ENCODE measurements at regions not wholly inside any gene's neighbourhood (a gene's known extent, or its start where the extent isn't known, plus 50 kb on each side); places are given as distances from the start of the nearest gene placed in this dataset.

DNA sequence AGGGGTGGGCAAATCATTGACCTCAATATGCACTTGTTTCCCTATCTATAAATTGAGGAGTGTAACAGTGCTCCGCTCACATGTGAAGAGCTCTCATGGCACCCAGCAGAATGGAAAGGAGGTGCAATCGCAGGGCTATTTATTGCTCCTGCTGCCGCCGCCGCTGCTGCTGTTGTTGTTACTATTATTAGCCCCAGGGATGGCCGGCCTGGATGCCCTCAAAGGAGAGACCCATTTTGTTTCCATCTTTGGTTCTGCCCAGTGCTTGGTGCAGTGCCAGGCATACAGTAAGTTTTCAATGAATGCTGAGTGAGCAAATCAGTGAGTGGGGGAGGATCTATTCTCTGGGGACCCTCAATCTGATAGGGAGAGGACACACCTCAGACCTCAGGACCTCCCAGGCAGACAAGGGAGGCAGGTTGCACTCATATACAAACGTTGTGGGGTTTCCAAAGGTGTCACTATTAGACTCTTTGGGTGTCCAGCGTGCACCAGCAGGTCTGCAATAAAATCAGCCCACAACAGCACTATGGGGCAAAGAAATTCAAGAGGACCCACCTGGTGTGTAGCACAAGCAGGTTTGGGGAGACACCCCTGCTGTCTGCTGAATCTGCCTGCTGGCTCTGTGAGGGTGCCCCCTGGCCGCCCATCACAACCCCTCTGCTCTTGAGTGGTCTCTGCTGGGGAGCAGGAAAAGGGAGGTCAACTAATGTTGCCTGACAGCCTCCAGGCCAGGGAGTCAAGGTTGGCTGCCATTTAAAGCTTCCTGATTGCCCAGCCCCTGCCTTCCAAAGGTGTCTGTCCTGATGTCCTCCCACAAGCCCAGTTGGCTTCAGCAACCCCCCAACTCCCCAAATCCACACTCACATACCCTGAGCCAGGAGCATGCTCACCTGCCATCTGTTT lies 136.3 kb downstream of the ACTL8 start:
- DNase-seq = no peak
- no peaks in the 10 kb centered on the region for H3K36me3 Mint-ChIP-seq (ENCODE audit: low read depth)
- no peak overlapping the region for H3K27ac Mint-ChIP-seq
- H3K27me3 Mint-ChIP-seq = peaks cover 59% of the 10 kb centered on the region
- no peak for ATAC-seq
- H3K9me3 ChIP-seq (ENCODE audit: control insufficient read depth, low read length, poor library complexity, severe bottlenecking) = no peaks in the 10 kb centered on the region
- H3K4me3 Mint-ChIP-seq = no peak overlapping the region
- H3K4me1 Mint-ChIP-seq = no peaks in the 10 kb centered on the region

GRCh38 chr1:17892225-17892624 lies 137.1 kb downstream of the ACTL8 start:
- H3K36me3 Mint-ChIP-seq (ENCODE audit: low read depth) = no peaks in the 10 kb centered on the region
- DNase-seq = no peak

DNA sequence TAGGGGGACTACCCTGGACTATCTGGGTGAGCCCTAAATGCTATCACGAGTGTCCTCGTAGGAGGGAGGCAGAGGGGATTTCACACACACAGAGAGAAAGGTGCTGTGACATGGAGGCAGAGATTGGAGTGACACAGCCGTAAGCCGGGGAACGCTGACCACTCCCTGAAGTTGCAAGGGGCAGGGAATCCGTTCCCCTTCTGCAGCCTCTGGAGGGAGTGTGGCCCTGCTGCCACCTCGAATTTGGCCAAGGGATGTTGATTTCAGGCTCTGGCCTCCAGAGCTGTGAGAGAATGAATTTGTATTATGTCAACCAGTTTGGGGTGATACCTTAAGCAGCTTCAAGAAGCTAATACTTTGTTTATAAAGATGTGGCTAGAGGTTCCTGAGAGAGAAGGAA lies 137.7 kb downstream of the ACTL8 start:
- Mint-ChIP-seq H3K27me3 (peaks cover 50% of the 10 kb centered on the region), H3K27ac (no peak overlapping the region), H3K4me1 (no peaks in the 10 kb centered on the region)

More at GRCh38 chr1:17892225-17892624, 137.1 kb downstream of the ACTL8 start:
- no peak overlapping the region for H3K4me3 Mint-ChIP-seq
- no peak overlapping the region for H3K27ac Mint-ChIP-seq
- H3K4me1 Mint-ChIP-seq = no peaks in the 10 kb centered on the region
- no peaks in the 10 kb centered on the region for H3K9me3 ChIP-seq (ENCODE audit: control insufficient read depth, low read length, poor library complexity, severe bottlenecking)
- peaks cover 57% of the 10 kb centered on the region for H3K27me3 Mint-ChIP-seq
- no peak for ATAC-seq

GRCh38 chr1:17893891-17894631 lies 138.9 kb downstream of the ACTL8 start:
- H3K36me3 Mint-ChIP-seq (ENCODE audit: low read depth) = no peaks in the 10 kb centered on the region
- no peaks in the 10 kb centered on the region for H3K9me3 ChIP-seq (ENCODE audit: control insufficient read depth, low read length, poor library complexity, severe bottlenecking)
- no peak for ATAC-seq
- H3K27ac Mint-ChIP-seq = no peak overlapping the region
- H3K4me1 Mint-ChIP-seq = no peaks in the 10 kb centered on the region
- peaks cover 51% of the 10 kb centered on the region for H3K27me3 Mint-ChIP-seq
- no peak for DNase-seq
- no peak overlapping the region for H3K4me3 Mint-ChIP-seq

More for the DNA sequence above, 137.7 kb downstream of the ACTL8 start:
- no peak overlapping the region for H3K4me3 Mint-ChIP-seq
- DNase-seq (no peak), ATAC-seq (no peak)
- H3K9me3 ChIP-seq (ENCODE audit: control insufficient read depth, low read length, poor library complexity, severe bottlenecking) = no peaks in the 10 kb centered on the region
- H3K36me3 Mint-ChIP-seq (ENCODE audit: low read depth) = no peaks in the 10 kb centered on the region

GRCh38 chr1:17895401-17895800 lies 140.3 kb downstream of the ACTL8 start:
- DNase-seq (no peak), ATAC-seq (no peak)
- H3K4me3 Mint-ChIP-seq = no peak overlapping the region
- no peaks in the 10 kb centered on the region for H3K4me1 Mint-ChIP-seq
- H3K9me3 ChIP-seq (ENCODE audit: control insufficient read depth, low read length, poor library complexity, severe bottlenecking) = no peaks in the 10 kb centered on the region
- H3K36me3 Mint-ChIP-seq (ENCODE audit: low read depth) = no peaks in the 10 kb centered on the region
- H3K27me3 Mint-ChIP-seq = peaks cover 45% of the 10 kb centered on the region
- H3K27ac Mint-ChIP-seq = no peak overlapping the region

DNA sequence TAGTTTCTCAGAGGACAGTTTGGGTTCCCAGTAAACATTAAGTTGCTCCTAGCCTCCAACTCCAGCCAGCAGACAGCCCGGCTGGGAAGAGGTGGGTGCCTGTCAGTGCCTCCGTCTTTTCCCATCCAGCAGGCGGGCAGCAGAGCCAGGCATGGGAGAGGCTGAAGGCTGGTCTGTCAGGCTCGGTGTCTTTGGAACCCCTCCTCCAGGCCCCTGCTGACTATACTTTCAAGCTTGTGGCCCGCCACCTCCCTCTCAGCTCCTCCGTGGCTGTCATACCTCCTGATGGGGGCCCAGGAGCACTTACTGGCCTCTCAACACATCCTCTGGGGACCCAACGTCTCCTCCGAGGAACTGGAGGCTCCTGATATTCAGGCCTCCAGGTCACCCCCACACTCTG lies 140.9 kb downstream of the ACTL8 start:
- H3K27ac Mint-ChIP-seq = no peak overlapping the region
- no peak overlapping the region for H3K4me3 Mint-ChIP-seq
- no peaks in the 10 kb centered on the region for H3K36me3 Mint-ChIP-seq (ENCODE audit: low read depth)
- DNase-seq (no peak), ATAC-seq (no peak)
- H3K4me1 Mint-ChIP-seq = no peaks in the 10 kb centered on the region
- no peaks in the 10 kb centered on the region for H3K9me3 ChIP-seq (ENCODE audit: control insufficient read depth, low read length, poor library complexity, severe bottlenecking)
- H3K27me3 Mint-ChIP-seq = peaks cover 42% of the 10 kb centered on the region

DNA sequence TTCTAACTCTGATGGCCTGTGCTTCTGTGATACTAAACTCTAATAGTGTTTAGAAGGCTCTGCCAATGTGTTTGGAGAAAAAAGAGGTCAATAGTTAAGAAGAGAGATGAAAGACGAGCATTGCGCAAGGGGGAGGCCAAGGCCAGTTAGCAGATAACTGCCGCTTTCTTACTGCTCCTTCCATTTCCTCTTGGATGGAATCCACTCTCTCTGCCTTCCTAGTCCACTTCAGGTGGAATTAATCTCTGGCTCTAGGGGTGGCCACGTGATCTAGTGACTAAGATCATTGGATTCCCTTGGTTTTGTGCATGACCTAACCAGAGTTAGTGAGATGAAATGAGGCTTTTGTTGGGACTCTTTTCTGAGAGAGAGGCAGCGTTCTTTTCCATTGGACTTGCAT lies 148.3 kb downstream of the ACTL8 start:
- Mint-ChIP-seq H3K27ac (no peak overlapping the region), H3K4me3 (no peak overlapping the region), H3K4me1 (no peaks in the 10 kb centered on the region), H3K36me3 (ENCODE audit: low read depth) (no peaks in the 10 kb centered on the region), H3K27me3 (peaks cover 20% of the 10 kb centered on the region)
- H3K9me3 ChIP-seq (ENCODE audit: control insufficient read depth, low read length, poor library complexity, severe bottlenecking) = no peaks in the 10 kb centered on the region
- DNase-seq = no peak
- ATAC-seq = no peak

DNA sequence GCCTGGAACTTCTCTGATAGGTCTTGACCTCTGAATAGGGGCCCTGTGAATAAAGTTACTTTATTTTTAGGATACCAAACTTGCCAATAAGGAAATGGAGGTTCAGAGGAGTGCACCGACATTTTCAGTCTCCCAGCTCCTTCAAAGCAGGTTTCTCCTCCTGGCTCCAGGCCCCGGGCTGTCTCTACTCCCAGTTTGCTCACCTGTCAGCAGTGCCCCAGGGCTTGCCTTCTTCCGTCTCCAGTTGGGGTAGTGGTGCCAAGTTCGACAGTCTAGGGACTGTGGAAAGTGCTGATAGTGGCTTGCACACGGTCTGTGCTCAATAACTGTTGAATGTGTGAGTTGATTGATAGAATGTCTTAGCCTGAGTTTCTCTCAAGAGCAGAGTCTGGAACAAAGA lies 149.2 kb downstream of the ACTL8 start:
- ATAC-seq (no peak), DNase-seq (no peak)
- no peak overlapping the region for H3K27ac Mint-ChIP-seq
- no peaks in the 10 kb centered on the region for H3K36me3 Mint-ChIP-seq (ENCODE audit: low read depth)
- no peaks in the 10 kb centered on the region for H3K9me3 ChIP-seq (ENCODE audit: control insufficient read depth, low read length, poor library complexity, severe bottlenecking)
- peaks cover 21% of the 10 kb centered on the region for H3K27me3 Mint-ChIP-seq
- no peak overlapping the region for H3K4me3 Mint-ChIP-seq
- no peaks in the 10 kb centered on the region for H3K4me1 Mint-ChIP-seq

- Mint-ChIP-seq H3K27ac (no peak overlapping the region), H3K4me3 (no peak overlapping the region), H3K27me3 (peaks cover 42% of the 10 kb centered on the region), H3K36me3 (ENCODE audit: low read depth) (no peaks in the 10 kb centered on the region), H3K4me1 (no peaks in the 10 kb centered on the region)
- H3K9me3 ChIP-seq (ENCODE audit: control insufficient read depth, low read length, poor library complexity, severe bottlenecking) = no peaks in the 10 kb centered on the region
- DNase-seq (no peak), ATAC-seq (no peak)
Measured at GRCh38 chr1:17907999-17908398, 152.9 kb downstream of the ACTL8 start.

DNA sequence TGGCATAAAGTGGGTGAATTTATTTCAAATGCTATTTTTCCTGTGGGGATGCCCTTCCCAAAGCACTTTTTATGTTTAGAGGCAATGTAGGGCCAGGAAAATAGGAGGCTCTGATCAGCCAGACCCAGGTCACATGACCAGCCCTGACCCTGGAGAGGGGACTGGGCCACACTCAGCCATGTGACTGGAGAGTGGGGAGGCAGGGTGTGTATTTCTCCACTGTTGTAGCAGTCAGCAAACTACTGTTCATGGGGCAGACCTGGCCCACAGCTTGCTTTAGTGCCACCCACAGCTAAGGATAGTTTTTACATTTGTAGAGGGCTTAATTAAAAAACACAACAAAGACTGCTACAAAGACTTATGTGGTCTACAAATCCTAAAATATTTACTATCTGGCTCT lies 153.8 kb downstream of the ACTL8 start:
- Mint-ChIP-seq H3K36me3 (ENCODE audit: low read depth) (no peaks in the 10 kb centered on the region), H3K27ac (no peak overlapping the region), H3K27me3 (peaks cover 52% of the 10 kb centered on the region), H3K4me1 (no peaks in the 10 kb centered on the region), H3K4me3 (no peak overlapping the region)
- DNase-seq (no peak), ATAC-seq (no peak)
- H3K9me3 ChIP-seq (ENCODE audit: control insufficient read depth, low read length, poor library complexity, severe bottlenecking) = no peaks in the 10 kb centered on the region

DNA sequence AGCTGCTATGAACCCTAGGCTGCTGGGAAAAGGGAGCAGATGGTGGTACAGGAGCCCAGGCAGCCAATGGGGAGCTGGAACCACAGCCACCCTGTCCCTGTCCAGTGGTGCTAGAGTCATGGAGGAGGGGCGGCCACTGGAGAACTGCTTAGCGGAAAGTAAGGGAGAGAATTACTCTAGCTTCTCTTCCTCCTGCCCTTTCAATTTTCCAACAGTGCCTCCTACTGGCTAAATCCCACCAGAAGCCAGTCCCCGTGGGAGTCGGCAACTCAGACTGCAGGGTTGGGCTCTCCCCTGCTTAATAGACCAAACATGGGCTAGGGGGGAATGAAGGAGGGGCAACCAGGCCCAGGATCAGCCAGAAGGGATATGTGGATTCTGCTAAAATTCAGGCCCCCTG lies 154.5 kb downstream of the ACTL8 start:
- ATAC-seq = no peak
- Mint-ChIP-seq H3K27me3 (peaks cover 59% of the 10 kb centered on the region), H3K4me3 (no peak overlapping the region), H3K36me3 (ENCODE audit: low read depth) (no peaks in the 10 kb centered on the region), H3K27ac (no peak overlapping the region), H3K4me1 (peaks cover 2% of the 10 kb centered on the region)
- H3K9me3 ChIP-seq (ENCODE audit: control insufficient read depth, low read length, poor library complexity, severe bottlenecking) = no peaks in the 10 kb centered on the region
- DNase-seq = no peak

- Mint-ChIP-seq H3K36me3 (ENCODE audit: low read depth) (no peaks in the 10 kb centered on the region), H3K4me1 (peaks cover 2% of the 10 kb centered on the region), H3K27ac (no peak overlapping the region), H3K4me3 (no peak overlapping the region), H3K27me3 (peaks cover 76% of the 10 kb centered on the region)
- ATAC-seq (no peak), DNase-seq (no peak)
- H3K9me3 ChIP-seq (ENCODE audit: control insufficient read depth, low read length, poor library complexity, severe bottlenecking) = no peaks in the 10 kb centered on the region
Measured at GRCh38 chr1:17911791-17912190, 156.7 kb downstream of the ACTL8 start.

- H3K27ac Mint-ChIP-seq = no peak overlapping the region
- H3K9me3 ChIP-seq (ENCODE audit: control insufficient read depth, low read length, poor library complexity, severe bottlenecking) = no peaks in the 10 kb centered on the region
- DNase-seq (no peak), ATAC-seq (no peak)
- no peaks in the 10 kb centered on the region for H3K36me3 Mint-ChIP-seq (ENCODE audit: low read depth)
- peaks cover 2% of the 10 kb centered on the region for H3K4me1 Mint-ChIP-seq
- H3K27me3 Mint-ChIP-seq = peaks cover 82% of the 10 kb centered on the region
- no peak overlapping the region for H3K4me3 Mint-ChIP-seq
Measured at GRCh38 chr1:17912491-17912890, 157.4 kb downstream of the ACTL8 start.
